ENCODE measurements at regions not wholly inside any gene's neighbourhood (a gene's known extent, or its start where the extent isn't known, plus 50 kb on each side); places are given as distances from the start of the nearest gene placed in this dataset.

DNA sequence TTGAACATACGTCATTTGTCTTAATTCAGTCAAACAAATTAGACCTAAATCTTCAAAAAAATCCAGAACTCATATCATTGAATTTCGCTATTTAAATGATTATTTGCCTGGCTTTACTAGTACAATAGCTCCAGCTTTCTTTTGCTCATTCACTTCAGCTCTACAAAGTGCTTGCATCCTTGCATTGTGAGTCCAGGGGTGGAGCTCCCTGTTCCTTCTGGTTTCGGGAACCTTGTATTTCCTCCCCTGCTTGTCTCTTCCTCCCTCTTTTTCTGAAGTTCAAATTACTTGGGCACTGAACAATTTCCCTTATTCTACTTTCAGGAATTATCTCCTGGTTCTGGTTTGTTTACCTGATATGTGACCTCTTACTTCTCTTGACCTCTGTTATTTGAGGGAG lies 58.1 kb upstream of the KITLG start:
- DNase-seq (ENCODE audit: low spot score), result no peak
- no peak overlapping the region for H4K91ac ChIP-seq (ENCODE audit: low read depth, low read length, poor library complexity)
- no peak overlapping the region for H2AFZ ChIP-seq (ENCODE audit: low read length)
- no peak overlapping the region for H3K9ac ChIP-seq (ENCODE audit: low read depth, low read length, poor library complexity)
- no peak overlapping the region for H3K14ac ChIP-seq (ENCODE audit: low read length)
- WGBS, 2 donors (ENCODE audit: extremely low coverage in 2 of 2, insufficient read length in 2 of 2, insufficient replicate concordance in 1 of 2), result no CpG with 5 or more reads among the region's 3 CpGs
- no peaks in the 10 kb centered on the region for H3K9me3 ChIP-seq (replicated peaks in 1 of 2; ENCODE audit: control insufficient read depth in 2 of 2, insufficient read depth in 1 of 2, low read depth in 1 of 2, low read length in 2 of 2)
- H2AK5ac ChIP-seq (ENCODE audit: low read depth, low read length), result no peak overlapping the region
- no peak overlapping the region for H3K18ac ChIP-seq (ENCODE audit: low read length)
- H2BK120ac ChIP-seq (ENCODE audit: low read depth, low read length), result no peak overlapping the region
- H3K4ac ChIP-seq (ENCODE audit: low read length), result no peak overlapping the region
- H3K79me1 ChIP-seq (ENCODE audit: low read depth, low read length), result no peaks in the 10 kb centered on the region
- no peak overlapping the region for H3K27ac ChIP-seq (replicated peaks; ENCODE audit: low read length)
- H3K27me3 ChIP-seq (ENCODE audit: control insufficient read depth in 3 of 3, insufficient read depth in 3 of 3, low read depth in 1 of 3, low read length in 3 of 3), result no peaks in the 10 kb centered on the region
- H4K8ac ChIP-seq (ENCODE audit: low read depth, low read length), result no peak overlapping the region
- no peak overlapping the region for H2BK15ac ChIP-seq (ENCODE audit: low read length)
- no peaks in the 10 kb centered on the region for H3K4me1 ChIP-seq (ENCODE audit: control insufficient read depth in 2 of 2, insufficient read depth in 1 of 2, low read depth in 1 of 2, low read length in 2 of 2)
- no peak overlapping the region for H2BK5ac ChIP-seq (ENCODE audit: low read length)
- H2BK12ac ChIP-seq (ENCODE audit: low read length), result no peak overlapping the region
- H3K4me3 ChIP-seq (ENCODE audit: low read length in 2 of 2), result no peak overlapping the region
- no peak overlapping the region for H3K4me2 ChIP-seq (ENCODE audit: insufficient read depth, low read length, poor library complexity, severe bottlenecking)
- no peaks in the 10 kb centered on the region for H3K36me3 ChIP-seq (replicated peaks in 1 of 2; ENCODE audit: control insufficient read depth in 2 of 2, insufficient read depth in 2 of 2, low read length in 2 of 2)
- H3K23ac ChIP-seq (ENCODE audit: low read depth, low read length, poor library complexity), result no peak overlapping the region

DNA sequence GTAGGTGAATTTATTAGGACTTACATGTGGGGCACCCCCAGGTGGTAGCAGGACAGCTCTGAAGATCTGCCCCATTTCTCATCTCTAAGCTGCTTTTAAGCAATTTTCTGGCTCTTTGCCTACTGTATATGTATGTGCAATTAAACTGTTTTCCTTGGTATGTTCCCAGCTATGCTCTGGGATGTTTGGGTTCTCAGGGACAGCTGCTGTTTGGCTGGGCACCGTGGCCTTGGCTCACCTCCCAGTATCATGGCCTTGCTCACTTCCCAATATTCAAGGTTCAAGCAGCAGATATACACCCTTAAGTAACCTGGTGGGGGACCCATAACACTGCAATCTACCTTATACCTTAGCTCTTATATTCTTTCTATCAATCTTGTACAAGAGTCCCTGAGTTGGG lies 53.7 kb upstream of the KITLG start:
- no peak overlapping the region for H3K4me3 ChIP-seq (ENCODE audit: low read length in 2 of 2)
- H3K4ac ChIP-seq (ENCODE audit: low read length), result no peak overlapping the region
- H2BK15ac ChIP-seq (ENCODE audit: low read length), result no peak overlapping the region
- H3K27ac ChIP-seq (replicated peaks; ENCODE audit: low read length), result no peak overlapping the region
- H2BK5ac ChIP-seq (ENCODE audit: low read length), result no peak overlapping the region
- H2AFZ ChIP-seq (ENCODE audit: low read length), result no peak overlapping the region
- no peak overlapping the region for H3K14ac ChIP-seq (ENCODE audit: low read length)
- H3K9me3 ChIP-seq (replicated peaks in 1 of 2; ENCODE audit: control insufficient read depth in 2 of 2, insufficient read depth in 1 of 2, low read depth in 1 of 2, low read length in 2 of 2), result no peaks in the 10 kb centered on the region
- H3K27me3 ChIP-seq (ENCODE audit: control insufficient read depth in 3 of 3, insufficient read depth in 3 of 3, low read depth in 1 of 3, low read length in 3 of 3), result no peaks in the 10 kb centered on the region
- no CpG with 5 or more reads among the region's 1 CpG for WGBS, 2 donors (ENCODE audit: extremely low coverage in 2 of 2, insufficient read length in 2 of 2, insufficient replicate concordance in 1 of 2)
- no peak overlapping the region for H4K8ac ChIP-seq (ENCODE audit: low read depth, low read length)
- no peak overlapping the region for H2AK5ac ChIP-seq (ENCODE audit: low read depth, low read length)
- no peak overlapping the region for H2BK120ac ChIP-seq (ENCODE audit: low read depth, low read length)
- no peaks in the 10 kb centered on the region for H3K79me1 ChIP-seq (ENCODE audit: low read depth, low read length)
- no peak overlapping the region for H3K23ac ChIP-seq (ENCODE audit: low read depth, low read length, poor library complexity)
- no peak overlapping the region for H3K18ac ChIP-seq (ENCODE audit: low read length)
- no peak overlapping the region for H3K4me2 ChIP-seq (ENCODE audit: insufficient read depth, low read length, poor library complexity, severe bottlenecking)
- H3K36me3 ChIP-seq (replicated peaks in 1 of 2; ENCODE audit: control insufficient read depth in 2 of 2, insufficient read depth in 2 of 2, low read length in 2 of 2), result no peaks in the 10 kb centered on the region
- no peaks in the 10 kb centered on the region for H3K4me1 ChIP-seq (ENCODE audit: control insufficient read depth in 2 of 2, insufficient read depth in 1 of 2, low read depth in 1 of 2, low read length in 2 of 2)
- DNase-seq (ENCODE audit: low spot score), result no peak
- H4K91ac ChIP-seq (ENCODE audit: low read depth, low read length, poor library complexity), result no peak overlapping the region
- no peak overlapping the region for H3K9ac ChIP-seq (ENCODE audit: low read depth, low read length, poor library complexity)
- no peak overlapping the region for H2BK12ac ChIP-seq (ENCODE audit: low read length)

DNA sequence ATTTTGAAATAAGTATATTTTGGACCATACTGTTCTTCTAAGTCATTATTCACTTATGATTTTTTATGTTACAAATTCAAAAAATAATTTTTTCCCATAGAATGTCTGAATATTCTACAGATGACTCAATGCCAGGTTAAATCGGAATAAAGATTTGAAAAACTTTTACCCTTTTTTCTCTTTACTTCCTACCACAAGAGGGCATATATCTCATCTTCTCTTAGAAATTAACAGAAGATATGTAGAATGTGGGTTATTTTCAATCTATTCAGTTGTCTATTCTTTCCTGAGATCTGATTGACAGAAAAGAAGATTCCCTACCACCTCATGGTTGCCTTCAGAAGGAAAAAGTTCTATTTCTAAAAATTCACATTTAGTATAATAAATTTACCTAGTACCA lies 53.0 kb upstream of the KITLG start:
- H3K4me2 ChIP-seq (ENCODE audit: insufficient read depth, low read length, poor library complexity, severe bottlenecking), result no peak overlapping the region
- H3K27me3 ChIP-seq (ENCODE audit: control insufficient read depth in 3 of 3, insufficient read depth in 3 of 3, low read depth in 1 of 3, low read length in 3 of 3), result no peaks in the 10 kb centered on the region
- no peaks in the 10 kb centered on the region for H3K4me1 ChIP-seq (ENCODE audit: control insufficient read depth in 2 of 2, insufficient read depth in 1 of 2, low read depth in 1 of 2, low read length in 2 of 2)
- H3K9me3 ChIP-seq (replicated peaks in 1 of 2; ENCODE audit: control insufficient read depth in 2 of 2, insufficient read depth in 1 of 2, low read depth in 1 of 2, low read length in 2 of 2), result no peaks in the 10 kb centered on the region
- WGBS, 2 donors (ENCODE audit: extremely low coverage in 2 of 2, insufficient read length in 2 of 2, insufficient replicate concordance in 1 of 2), result no CpG with 5 or more reads among the region's 1 CpG
- H4K91ac ChIP-seq (ENCODE audit: low read depth, low read length, poor library complexity), result no peak overlapping the region
- H3K4ac ChIP-seq (ENCODE audit: low read length), result no peak overlapping the region
- H2BK12ac ChIP-seq (ENCODE audit: low read length), result no peak overlapping the region
- H2BK120ac ChIP-seq (ENCODE audit: low read depth, low read length), result no peak overlapping the region
- H3K4me3 ChIP-seq (ENCODE audit: low read length in 2 of 2), result no peak overlapping the region
- no peak for DNase-seq (ENCODE audit: low spot score)
- H3K23ac ChIP-seq (ENCODE audit: low read depth, low read length, poor library complexity), result no peak overlapping the region
- no peak overlapping the region for H3K18ac ChIP-seq (ENCODE audit: low read length)
- no peak overlapping the region for H4K8ac ChIP-seq (ENCODE audit: low read depth, low read length)
- no peak overlapping the region for H2BK15ac ChIP-seq (ENCODE audit: low read length)
- H2AK5ac ChIP-seq (ENCODE audit: low read depth, low read length), result no peak overlapping the region
- H3K14ac ChIP-seq (ENCODE audit: low read length), result no peak overlapping the region
- no peak overlapping the region for H2BK5ac ChIP-seq (ENCODE audit: low read length)
- H3K79me1 ChIP-seq (ENCODE audit: low read depth, low read length), result no peaks in the 10 kb centered on the region
- no peak overlapping the region for H3K9ac ChIP-seq (ENCODE audit: low read depth, low read length, poor library complexity)
- no peaks in the 10 kb centered on the region for H3K36me3 ChIP-seq (replicated peaks in 1 of 2; ENCODE audit: control insufficient read depth in 2 of 2, insufficient read depth in 2 of 2, low read length in 2 of 2)
- H3K27ac ChIP-seq (replicated peaks; ENCODE audit: low read length), result no peak overlapping the region
- no peak overlapping the region for H2AFZ ChIP-seq (ENCODE audit: low read length)

DNA sequence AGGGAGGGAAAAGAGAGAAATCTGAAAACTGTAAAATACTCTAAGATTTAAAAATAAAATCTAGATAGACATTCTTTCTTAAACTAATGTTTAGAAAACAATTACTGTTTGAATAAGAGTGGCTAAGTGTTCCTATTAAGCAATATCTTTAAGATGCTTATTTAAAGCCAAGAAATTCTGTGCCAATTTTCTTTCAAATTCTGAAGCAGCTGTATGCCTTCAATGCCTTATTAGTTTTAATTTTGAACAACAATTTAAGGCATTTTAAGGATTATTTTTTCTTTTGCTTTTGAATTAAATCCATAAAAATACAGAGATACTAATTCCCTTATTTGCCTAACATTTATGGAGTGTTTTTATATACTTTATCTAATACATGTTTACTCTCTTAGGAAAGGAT lies 50.3 kb upstream of the KITLG start:
- Histone ChIP-seq H2AK5ac (ENCODE audit: low read depth, low read length) (no peak overlapping the region), H3K4me3 (ENCODE audit: low read length in 2 of 2) (no peak overlapping the region), H2BK5ac (ENCODE audit: low read length) (no peak overlapping the region), H3K9me3 (replicated peaks in 1 of 2; ENCODE audit: control insufficient read depth in 2 of 2, insufficient read depth in 1 of 2, low read depth in 1 of 2, low read length in 2 of 2) (no peaks in the 10 kb centered on the region), H3K79me1 (ENCODE audit: low read depth, low read length) (no peaks in the 10 kb centered on the region), H3K9ac (ENCODE audit: low read depth, low read length, poor library complexity) (no peak overlapping the region), H3K18ac (ENCODE audit: low read length) (no peak overlapping the region), H4K91ac (ENCODE audit: low read depth, low read length, poor library complexity) (no peak overlapping the region), H2BK120ac (ENCODE audit: low read depth, low read length) (no peak overlapping the region), H2AFZ (ENCODE audit: low read length) (no peak overlapping the region), H2BK12ac (ENCODE audit: low read length) (no peak overlapping the region), H3K4me1 (ENCODE audit: control insufficient read depth in 2 of 2, insufficient read depth in 1 of 2, low read depth in 1 of 2, low read length in 2 of 2) (no peaks in the 10 kb centered on the region), H3K27me3 (ENCODE audit: control insufficient read depth in 3 of 3, insufficient read depth in 3 of 3, low read depth in 1 of 3, low read length in 3 of 3) (no peaks in the 10 kb centered on the region), H4K8ac (ENCODE audit: low read depth, low read length) (no peak overlapping the region), H3K4me2 (ENCODE audit: insufficient read depth, low read length, poor library complexity, severe bottlenecking) (no peak overlapping the region), H2BK15ac (ENCODE audit: low read length) (no peak overlapping the region), H3K36me3 (replicated peaks in 1 of 2; ENCODE audit: control insufficient read depth in 2 of 2, insufficient read depth in 2 of 2, low read length in 2 of 2) (no peaks in the 10 kb centered on the region), H3K27ac (replicated peaks; ENCODE audit: low read length) (no peak overlapping the region), H3K14ac (ENCODE audit: low read length) (no peak overlapping the region), H3K4ac (ENCODE audit: low read length) (no peak overlapping the region), H3K23ac (ENCODE audit: low read depth, low read length, poor library complexity) (no peak overlapping the region)
- no peak for DNase-seq (ENCODE audit: low spot score)

All from neuronal stem cell (in vitro differentiated cells).